Epithelial cell of esophagus (primary cell): ENCODE measurements at regions not wholly inside any gene's neighbourhood (a gene's known extent, or its start where the extent isn't known, plus 50 kb on each side); places are given as distances from the start of the nearest gene placed in this dataset.

Experiments
- DNase-seq: peaks from one replicate; pipeline ENCODE4 v3.0.0; 2010; ENCODE audit warnings: low read depth
- H3K4me3 ChIP-seq: 2 replicates; pipeline ENCODE4 v1.5.1; 2011; ENCODE audit warnings: mild to moderate bottlenecking, low read length, control low read depth
- CTCF ChIP-seq: IDR thresholded peaks from 2 replicates; pipeline ENCODE4 v1.5.1; 2011; ENCODE audit warnings: low read depth, mild to moderate bottlenecking, low read length, control low read depth, inconsistent platforms; ENCODE audit not compliant: insufficient read depth; ENCODE audit errors: missing control alignments

GRCh38 chr2:226376516-226377180, 423.0 kb downstream of the IRS1 start:
- H3K4me3 ChIP-seq = no peak overlapping the region
- TF ChIP-seq CTCF = no peak
- no peak for DNase-seq

GRCh38 chr2:226366920-226367319, 432.7 kb downstream of the IRS1 start:
- no peak for DNase-seq
- no peak overlapping the region for H3K4me3 ChIP-seq
- no peak for TF ChIP-seq CTCF

- TF ChIP-seq CTCF = no peak
- H3K4me3 ChIP-seq = no peak overlapping the region
- no peak for DNase-seq
Observed at GRCh38 chr2:226364217-226364616, 435.4 kb downstream of the IRS1 start.

- H3K4me3 ChIP-seq = no peak overlapping the region
- peak; percentile 56 for DNase-seq
- TF ChIP-seq CTCF = no peak
Observed at GRCh38 chr2:226362980-226363379, 436.6 kb downstream of the IRS1 start.

GRCh38 chr2:226360658-226361057, 439.0 kb downstream of the IRS1 start:
- no peak for TF ChIP-seq CTCF

GRCh38 chr2:226358688-226359087, 440.9 kb downstream of the IRS1 start:
- H3K4me3 ChIP-seq = no peak overlapping the region
- no peak for TF ChIP-seq CTCF
- DNase-seq = no peak

More at GRCh38 chr2:226360658-226361057, 439.0 kb downstream of the IRS1 start:
- no peak for DNase-seq
- no peak overlapping the region for H3K4me3 ChIP-seq

GRCh38 chr2:226357816-226358215, 441.8 kb downstream of the IRS1 start:
- no peak overlapping the region for H3K4me3 ChIP-seq
- TF ChIP-seq CTCF = no peak

More at GRCh38 chr2:226357816-226358215, 441.8 kb downstream of the IRS1 start:
- no peak for DNase-seq
